ENCODE measurements at regions not wholly inside any gene's neighbourhood (a gene's known extent, or its start where the extent isn't known, plus 50 kb on each side); places are given as distances from the start of the nearest gene placed in this dataset.

DNA sequence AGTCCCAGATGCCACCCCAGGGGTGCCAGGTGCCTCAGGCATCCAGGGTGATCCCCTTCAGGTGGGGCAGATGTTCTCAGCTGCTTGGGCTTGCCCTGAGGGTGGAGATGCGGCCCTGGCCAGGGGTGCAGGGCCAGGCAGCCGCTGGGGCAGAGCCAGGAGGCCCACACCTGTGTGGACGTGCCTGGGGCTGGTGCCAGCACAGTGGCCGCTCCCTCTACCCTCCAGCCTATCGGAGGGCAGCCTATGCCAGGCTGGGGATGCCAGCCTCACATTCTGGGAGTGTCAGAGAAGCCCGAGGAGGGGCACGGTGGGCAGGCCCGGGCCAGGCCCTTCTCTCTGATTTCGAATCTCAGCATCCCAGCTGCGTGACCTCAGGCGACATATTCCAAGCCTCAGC is 96.5 kb upstream of the WNT4 start:
- TF ChIP-seq, protein P1, sequence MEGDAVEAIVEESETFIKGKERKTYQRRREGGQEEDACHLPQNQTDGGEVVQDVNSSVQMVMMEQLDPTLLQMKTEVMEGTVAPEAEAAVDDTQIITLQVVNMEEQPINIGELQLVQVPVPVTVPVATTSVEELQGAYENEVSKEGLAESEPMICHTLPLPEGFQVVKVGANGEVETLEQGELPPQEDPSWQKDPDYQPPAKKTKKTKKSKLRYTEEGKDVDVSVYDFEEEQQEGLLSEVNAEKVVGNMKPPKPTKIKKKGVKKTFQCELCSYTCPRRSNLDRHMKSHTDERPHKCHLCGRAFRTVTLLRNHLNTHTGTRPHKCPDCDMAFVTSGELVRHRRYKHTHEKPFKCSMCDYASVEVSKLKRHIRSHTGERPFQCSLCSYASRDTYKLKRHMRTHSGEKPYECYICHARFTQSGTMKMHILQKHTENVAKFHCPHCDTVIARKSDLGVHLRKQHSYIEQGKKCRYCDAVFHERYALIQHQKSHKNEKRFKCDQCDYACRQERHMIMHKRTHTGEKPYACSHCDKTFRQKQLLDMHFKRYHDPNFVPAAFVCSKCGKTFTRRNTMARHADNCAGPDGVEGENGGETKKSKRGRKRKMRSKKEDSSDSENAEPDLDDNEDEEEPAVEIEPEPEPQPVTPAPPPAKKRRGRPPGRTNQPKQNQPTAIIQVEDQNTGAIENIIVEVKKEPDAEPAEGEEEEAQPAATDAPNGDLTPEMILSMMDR (IDR thresholded peaks at IDR 0.05; ENCODE audit: low read depth, low read length) = no peak

DNA sequence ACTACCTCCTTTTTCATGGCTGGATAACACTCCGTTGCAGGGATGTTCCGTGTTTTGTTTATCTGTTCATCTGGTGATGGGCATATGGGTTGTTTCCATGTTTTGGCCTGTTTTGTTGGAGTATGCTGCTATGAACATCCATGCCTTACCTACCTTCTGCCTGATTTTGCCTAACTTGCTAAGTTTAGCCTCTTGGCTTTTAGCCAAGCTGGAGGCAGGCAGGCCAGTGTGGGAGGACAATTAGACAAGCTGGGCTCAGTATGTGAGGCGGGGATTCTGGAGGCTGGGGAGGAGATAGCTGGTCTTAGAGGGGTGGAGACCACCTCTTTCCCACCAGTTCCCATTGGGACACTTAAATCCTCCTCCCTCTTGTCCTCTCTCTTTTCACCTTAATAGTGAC is 98.4 kb upstream of the WNT4 start:
- DNase-seq (ENCODE audit: low read depth in 2 of 2) = no peak
- TF ChIP-seq, protein P1 (IDR thresholded peaks at IDR 0.05; ENCODE audit: low read depth, low read length) = no peak
- no peak overlapping the region for H3K4me3 ChIP-seq (replicated peaks in 1 of 2; ENCODE audit: low read depth in 2 of 2, low read length in 2 of 2)

More for the DNA sequence above, 96.5 kb upstream of the WNT4 start:
- no peak for DNase-seq (ENCODE audit: low read depth in 2 of 2)
- no peak overlapping the region for H3K4me3 ChIP-seq (replicated peaks in 1 of 2; ENCODE audit: low read depth in 2 of 2, low read length in 2 of 2)

DNA sequence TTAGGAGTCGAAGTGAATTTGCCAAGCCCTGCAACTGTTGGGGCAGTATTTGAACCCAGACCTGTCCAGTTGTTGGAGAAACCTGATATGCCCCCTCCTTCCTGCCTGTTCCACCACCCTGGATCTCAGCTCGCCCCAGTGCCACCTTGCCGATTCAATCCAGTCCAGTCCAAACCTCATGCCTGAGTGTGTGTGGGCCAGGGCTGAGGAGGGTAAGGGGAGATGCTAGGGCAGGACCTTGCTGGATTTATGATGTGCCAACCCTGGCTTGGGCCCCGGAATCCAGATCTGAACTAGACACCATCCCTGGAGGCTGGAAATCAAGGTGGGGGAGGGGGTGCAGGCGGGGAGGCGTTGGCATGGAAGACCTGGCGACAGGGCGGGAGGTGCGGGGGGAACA is 98.9 kb upstream of the WNT4 start:
- TF ChIP-seq, protein P1 (IDR thresholded peaks at IDR 0.05; ENCODE audit: low read depth, low read length) = no peak
- DNase-seq (ENCODE audit: low read depth in 2 of 2) = no peak
- no peak overlapping the region for H3K4me3 ChIP-seq (replicated peaks in 1 of 2; ENCODE audit: low read depth in 2 of 2, low read length in 2 of 2)

DNA sequence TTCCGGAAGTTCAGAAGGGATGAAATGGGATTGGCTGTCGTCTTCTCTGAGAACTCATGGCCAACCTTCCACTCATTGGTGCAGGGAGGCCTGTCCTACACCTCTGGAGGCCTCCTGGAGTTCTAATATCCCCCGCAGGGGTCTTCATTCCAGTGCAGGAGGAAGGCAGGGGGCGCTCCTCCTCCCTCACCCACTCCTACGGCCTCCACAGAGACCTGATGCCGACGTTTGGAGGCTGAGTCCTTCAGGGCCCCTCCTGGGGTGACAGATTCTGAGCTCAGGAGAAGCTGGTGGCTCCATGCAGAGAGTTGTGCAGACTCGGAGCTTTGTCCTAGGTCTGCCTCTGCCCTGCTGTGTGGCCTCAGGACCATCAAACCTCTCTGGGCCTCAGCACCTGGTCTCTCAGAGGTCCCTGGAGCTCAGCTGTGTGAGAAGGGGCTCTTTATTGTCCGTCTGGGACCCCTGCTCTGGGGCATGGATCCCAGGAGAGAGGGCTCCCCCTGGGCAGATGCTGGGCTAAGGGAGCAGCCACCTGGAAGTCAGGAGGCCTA is 102.3 kb upstream of the WNT4 start:
- TF ChIP-seq, protein P1 (IDR thresholded peaks at IDR 0.05; ENCODE audit: low read depth, low read length) = no peak
- no peak overlapping the region for H3K4me3 ChIP-seq (replicated peaks in 1 of 2; ENCODE audit: low read depth in 2 of 2, low read length in 2 of 2)
- no peak for DNase-seq (ENCODE audit: low read depth in 2 of 2)

DNA sequence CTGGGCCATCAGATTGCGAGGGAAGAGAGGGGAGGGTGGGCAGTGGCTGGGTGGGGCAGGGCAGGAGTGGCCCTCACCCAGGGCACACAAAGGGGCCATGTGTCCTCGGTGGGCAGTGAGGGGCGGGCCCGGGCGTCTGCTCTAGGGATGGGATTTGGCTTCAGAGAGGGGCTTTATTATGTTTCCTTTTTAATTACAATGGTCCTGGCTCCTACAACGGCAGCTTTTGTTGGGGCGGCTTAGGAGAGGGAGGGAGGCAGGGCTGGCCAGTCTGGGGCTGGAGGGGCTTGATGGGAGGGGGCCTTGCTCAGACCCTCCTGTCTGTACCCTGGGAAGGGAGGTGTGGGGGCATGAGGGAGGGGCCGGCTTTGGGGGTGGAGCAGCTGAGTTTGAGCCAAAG is 102.8 kb upstream of the WNT4 start:
- H3K4me3 ChIP-seq (replicated peaks in 1 of 2; ENCODE audit: low read depth in 2 of 2, low read length in 2 of 2) = no peak overlapping the region
- TF ChIP-seq, protein P1 (IDR thresholded peaks at IDR 0.05; ENCODE audit: low read depth, low read length) = no peak
- no peak for DNase-seq (ENCODE audit: low read depth in 2 of 2)

DNA sequence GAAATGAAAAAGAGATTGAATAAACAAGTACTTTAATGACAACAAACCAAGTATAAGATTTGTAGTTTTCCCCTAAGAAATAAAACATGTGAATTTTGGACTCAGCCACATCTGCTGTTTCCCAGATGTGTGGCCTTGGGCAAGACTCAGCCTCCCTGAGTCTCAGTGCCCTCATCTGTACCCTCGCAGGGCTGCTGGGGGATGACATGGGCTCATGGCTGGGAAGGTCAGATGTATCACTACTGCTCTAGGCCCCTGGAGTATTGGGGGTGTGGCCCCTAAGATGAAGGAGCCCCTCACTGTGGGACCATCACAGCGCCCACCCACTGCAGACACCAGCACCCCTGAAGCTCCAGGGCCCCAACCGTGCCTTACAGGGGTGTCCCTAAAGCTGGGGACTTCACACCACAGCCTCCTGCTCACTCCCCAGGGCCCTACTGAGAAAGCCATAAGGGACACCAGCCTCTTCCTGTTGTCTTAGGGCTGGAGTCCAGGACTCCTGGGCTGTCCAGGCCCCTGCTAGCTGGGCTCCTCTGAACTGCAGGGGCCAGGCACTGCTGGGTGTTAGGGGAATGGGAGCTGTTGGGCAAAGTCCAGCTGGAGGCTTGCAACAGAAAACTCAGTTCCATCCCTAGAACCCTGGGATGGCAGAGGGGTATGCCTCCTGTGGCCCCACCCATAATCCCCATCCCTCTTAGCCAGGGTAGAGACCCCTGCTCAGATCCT is 104.0 kb upstream of the WNT4 start:
- TF ChIP-seq, protein P1 (IDR thresholded peaks at IDR 0.05; ENCODE audit: low read depth, low read length) = no peak
- no peak overlapping the region for H3K4me3 ChIP-seq (replicated peaks in 1 of 2; ENCODE audit: low read depth in 2 of 2, low read length in 2 of 2)
- no peak for DNase-seq (ENCODE audit: low read depth in 2 of 2)

All from cardiac fibroblast (primary cell).